Esophagus squamous epithelium (tissue), 5 donors: ENCODE measurements at regions not wholly inside any gene's neighbourhood (a gene's known extent, or its start where the extent isn't known, plus 50 kb on each side); places are given as distances from the start of the nearest gene placed in this dataset.

Source experiments
- DNase-seq: peaks from one replicate; lab custom pipeline; 2025; lab: John Stamatoyannopoulos, UW
- H3K27ac ChIP-seq, 4 donors: fragments of 200-600 bp; sonication (generic); one replicate each; pipeline ENCODE4 v1.5.1; 2016 to 2019; ENCODE audit warnings: mild to moderate bottlenecking in 1 of 4
- H3K27me3 ChIP-seq, 4 donors: fragments of 200-600 bp; sonication (generic); 1 replicate in 3 of 4; 2 replicates in 1 of 4; pipeline versions ENCODE4 v1.5.1 to v1.6.0; 2017 to 2021; ENCODE audit warnings: antibody characterized with exemption in 1 of 4
- H3K36me3 ChIP-seq, 3 donors: fragments of 200-600 bp; sonication (generic); one replicate each; pipeline ENCODE4 v1.5.1; 2016 to 2019
- H3K4me1 ChIP-seq, 3 donors: fragments of 200-600 bp; sonication (generic); one replicate each; pipeline ENCODE4 v1.5.1; 2017 to 2019
- H3K4me3 ChIP-seq, 4 donors: fragments of 200-600 bp; sonication (generic); 1 replicate in 3 of 4; 2 replicates in 1 of 4; pipeline ENCODE4 v1.5.1; 2016 to 2019; ENCODE audit warnings: mild to moderate bottlenecking in 2 of 4, moderate library complexity in 1 of 4
- H3K9me3 ChIP-seq, 3 donors: fragments of 200-600 bp; sonication (generic); one replicate each; pipeline ENCODE4 v1.5.1; 2016 to 2019
- CTCF ChIP-seq, 6 experiments: fragments of 450-650 bp in 4 of 6; fragments of 200-600 bp in 2 of 6; sonication (generic) in 2 of 6; IDR thresholded peaks; one replicate each; pipeline ENCODE4 v1.5.1; 2016 to 2019; ENCODE audit warnings: antibody characterized with exemption in 6 of 6, mild to moderate bottlenecking in 4 of 6, moderate library complexity in 4 of 6
- POLR2A ChIP-seq, 4 donors: fragments of 450-650 bp; IDR thresholded peaks; one replicate each; pipeline ENCODE4 v1.6.1; 2017; ENCODE audit warnings: antibody characterized with exemption in 4 of 4, mild to moderate bottlenecking in 4 of 4, moderate library complexity in 3 of 4
- WGBS, 2 donors: methylation state at CpG; one replicate each; pipeline ENCODE4 v1.1.5; 2018; 5-methylcytosine and 5-hydroxymethylcytosine counted together
- intact Hi-C: fragments of 100-400 bp; cut with DNase I; formaldehyde crosslinking; loops from one replicate; pipeline ENCODE4 v1.15.0; 2022
- donor health status: DM: yes; HTN: yes; CAD: no.

- TF ChIP-seq CTCF (IDR thresholded peaks at IDR 0.05) (no peak), POLR2A (IDR thresholded peaks at IDR 0.05) (no peak)
- no peaks in the 10 kb centered on the region for H3K4me1 ChIP-seq
- H3K36me3 ChIP-seq, result no peaks in the 10 kb centered on the region
- no peak overlapping the region for H3K4me3 ChIP-seq
- H3K27me3 ChIP-seq, result no peaks in the 10 kb centered on the region
- no peaks in the 10 kb centered on the region for H3K9me3 ChIP-seq
- DNase-seq, result no peak
- H3K27ac ChIP-seq, result no peak overlapping the region
- intact Hi-C loops, result no loop called here
- 71% methylated on average over 4 of the region's 4 CpGs; no CpG with 5 or more reads in 1 of the 2 donors for WGBS, 2 donors
Measured at GRCh38 chr2:58688813-58689212, 447.7 kb upstream of the FANCL start.

- Histone ChIP-seq H3K4me3 (no peak overlapping the region), H3K27ac (no peak overlapping the region), H3K4me1 (no peaks in the 10 kb centered on the region), H3K36me3 (no peaks in the 10 kb centered on the region), H3K9me3 (no peaks in the 10 kb centered on the region), H3K27me3 (no peaks in the 10 kb centered on the region)
- TF ChIP-seq POLR2A (IDR thresholded peaks at IDR 0.05) (no peak), CTCF (IDR thresholded peaks at IDR 0.05) (no peak)
- 71 to 79% methylated on average over 1 of the region's 1 CpG for WGBS, 2 donors
- intact Hi-C loops, result no loop called here
- no peak for DNase-seq
Measured at GRCh38 chr2:58686776-58687175, 445.7 kb upstream of the FANCL start.

GRCh38 chr2:58680755-58681310, 439.7 kb upstream of the FANCL start:
- no peaks in the 10 kb centered on the region for H3K36me3 ChIP-seq
- H3K27me3 ChIP-seq, result no peaks in the 10 kb centered on the region
- no peaks in the 10 kb centered on the region for H3K9me3 ChIP-seq
- H3K4me3 ChIP-seq, result no peak overlapping the region
- intact Hi-C loops, result no loop called here
- 83 to 89% methylated on average over 1 of the region's 1 CpG for WGBS, 2 donors
- no peak overlapping the region for H3K27ac ChIP-seq
- TF ChIP-seq CTCF (IDR thresholded peaks at IDR 0.05) (no peak), POLR2A (IDR thresholded peaks at IDR 0.05) (no peak)
- no peaks in the 10 kb centered on the region for H3K4me1 ChIP-seq
- DNase-seq, result no peak

GRCh38 chr2:58677748-58678147, 436.6 kb upstream of the FANCL start:
- Histone ChIP-seq H3K27ac (no peak overlapping the region), H3K27me3 (no peaks in the 10 kb centered on the region), H3K9me3 (no peaks in the 10 kb centered on the region), H3K36me3 (no peaks in the 10 kb centered on the region), H3K4me1 (no peaks in the 10 kb centered on the region), H3K4me3 (no peak overlapping the region)
- TF ChIP-seq CTCF (IDR thresholded peaks at IDR 0.05), result no peak
- TF ChIP-seq POLR2A (IDR thresholded peaks at IDR 0.05), result no peak
- DNase-seq, result no peak
- WGBS, 2 donors, result 78% methylated on average over 3 of the region's 3 CpGs
- intact Hi-C loops, result no loop called here

- TF ChIP-seq CTCF (IDR thresholded peaks at IDR 0.05), result no peak
- no peak for TF ChIP-seq POLR2A (IDR thresholded peaks at IDR 0.05)
- WGBS, 2 donors, result 84 to 87% methylated on average over 2 of the region's 2 CpGs
- Histone ChIP-seq H3K4me1 (no peaks in the 10 kb centered on the region), H3K4me3 (no peak overlapping the region), H3K9me3 (no peaks in the 10 kb centered on the region), H3K27ac (no peak overlapping the region), H3K27me3 (no peaks in the 10 kb centered on the region), H3K36me3 (no peaks in the 10 kb centered on the region)
- intact Hi-C loops, result no loop called here
- DNase-seq, result no peak
Measured at GRCh38 chr2:58671675-58672074, 430.6 kb upstream of the FANCL start.
